Left lung (tissue), 4 donors: ENCODE measurements at regions not wholly inside any gene's neighbourhood (a gene's known extent, or its start where the extent isn't known, plus 50 kb on each side); places are given as distances from the start of the nearest gene placed in this dataset.

Experiments
- ATAC-seq: fragments of 200-7000 bp; cut with Tn5 transposase; one replicate; pipeline ENCODE4 v1.9.1; 2020; ENCODE audit warnings: moderate library complexity
- DNase-seq, 4 donors: peaks; one replicate each; pipeline ENCODE4 v3.0.0-alpha.2; 2013 to 2020
- H3K27ac ChIP-seq, 2 donors: fragments of 200-600 bp; sonication (generic) in 1 of 2; one replicate each; pipeline versions ENCODE4 v1.5.0 to v1.8.0; 2020 to 2021
- H3K27me3 ChIP-seq, 2 donors: fragments of 200-600 bp; sonication (generic) in 1 of 2; one replicate each; pipeline versions ENCODE4 v1.5.0 to v1.8.0; 2020 to 2021
- H3K36me3 ChIP-seq, 2 donors: fragments of 200-600 bp; sonication (generic) in 1 of 2; one replicate each; pipeline versions ENCODE4 v1.5.0 to v1.8.0; 2020 to 2021
- H3K4me1 ChIP-seq, 2 donors: fragments of 200-600 bp; one replicate each; pipeline ENCODE4 v1.8.0; 2021
- H3K4me3 ChIP-seq, 2 donors: fragments of 200-600 bp; sonication (generic) in 1 of 2; one replicate each; pipeline versions ENCODE4 v1.5.0 to v1.8.0; 2020 to 2021; ENCODE audit warnings: mild to moderate bottlenecking in 1 of 2
- H3K9me3 ChIP-seq, 2 donors: fragments of 200-600 bp; sonication (generic) in 1 of 2; one replicate each; pipeline versions ENCODE4 v1.5.0 to v1.8.0; 2020 to 2021
- intact Hi-C, 2 donors: fragments of 100-400 bp; cut with DNase I; formaldehyde crosslinking; loops; one replicate each; pipeline versions ENCODE4 v1.11.2 to v1.14.2; 2022
- TF ChIP-seq, protein P1 (sequence below), 2 donors: fragments of 200-600 bp; sonication (generic) in 1 of 2; IDR thresholded peaks; one replicate each; pipeline versions ENCODE4 v1.5.0 to v1.8.0; 2021; ENCODE audit warnings: antibody characterized with exemption in 2 of 2
- donor health status: DM: no; HTN: yes; CAD: no.
- donor health status: DM: no; HTN: no; CAD: no.

DNA sequence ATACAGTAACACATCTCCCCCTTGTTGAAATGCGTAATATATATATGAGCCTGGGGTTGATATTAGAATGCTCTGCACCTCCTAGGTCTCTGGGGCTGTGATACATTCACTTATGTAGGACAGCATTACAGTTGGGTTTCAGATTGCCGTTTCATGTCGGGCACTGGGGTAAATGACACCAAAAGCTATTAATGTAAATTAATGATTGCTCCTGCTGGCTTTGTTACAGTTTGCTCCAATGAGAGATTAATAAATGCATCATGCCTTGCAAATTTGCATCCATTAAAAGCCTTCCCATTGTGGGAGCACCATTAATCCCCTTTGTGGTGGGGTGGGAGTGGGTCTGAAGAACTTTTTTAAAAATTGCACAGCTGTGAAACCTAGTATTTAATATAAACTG is 584.4 kb upstream of the EEF2KMT start:
- Histone ChIP-seq H3K9me3 (no peaks in the 10 kb centered on the region), H3K27me3 (no peaks in the 10 kb centered on the region), H3K27ac (no peak overlapping the region), H3K4me3 (no peak overlapping the region), H3K4me1 (no peaks in the 10 kb centered on the region), H3K36me3 (no peaks in the 10 kb centered on the region)
- DNase-seq (no peak), ATAC-seq (no peak)
- intact Hi-C loops, result no loop called here
- TF ChIP-seq, protein P1, sequence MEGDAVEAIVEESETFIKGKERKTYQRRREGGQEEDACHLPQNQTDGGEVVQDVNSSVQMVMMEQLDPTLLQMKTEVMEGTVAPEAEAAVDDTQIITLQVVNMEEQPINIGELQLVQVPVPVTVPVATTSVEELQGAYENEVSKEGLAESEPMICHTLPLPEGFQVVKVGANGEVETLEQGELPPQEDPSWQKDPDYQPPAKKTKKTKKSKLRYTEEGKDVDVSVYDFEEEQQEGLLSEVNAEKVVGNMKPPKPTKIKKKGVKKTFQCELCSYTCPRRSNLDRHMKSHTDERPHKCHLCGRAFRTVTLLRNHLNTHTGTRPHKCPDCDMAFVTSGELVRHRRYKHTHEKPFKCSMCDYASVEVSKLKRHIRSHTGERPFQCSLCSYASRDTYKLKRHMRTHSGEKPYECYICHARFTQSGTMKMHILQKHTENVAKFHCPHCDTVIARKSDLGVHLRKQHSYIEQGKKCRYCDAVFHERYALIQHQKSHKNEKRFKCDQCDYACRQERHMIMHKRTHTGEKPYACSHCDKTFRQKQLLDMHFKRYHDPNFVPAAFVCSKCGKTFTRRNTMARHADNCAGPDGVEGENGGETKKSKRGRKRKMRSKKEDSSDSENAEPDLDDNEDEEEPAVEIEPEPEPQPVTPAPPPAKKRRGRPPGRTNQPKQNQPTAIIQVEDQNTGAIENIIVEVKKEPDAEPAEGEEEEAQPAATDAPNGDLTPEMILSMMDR (IDR thresholded peaks at IDR 0.05), result no peak

DNA sequence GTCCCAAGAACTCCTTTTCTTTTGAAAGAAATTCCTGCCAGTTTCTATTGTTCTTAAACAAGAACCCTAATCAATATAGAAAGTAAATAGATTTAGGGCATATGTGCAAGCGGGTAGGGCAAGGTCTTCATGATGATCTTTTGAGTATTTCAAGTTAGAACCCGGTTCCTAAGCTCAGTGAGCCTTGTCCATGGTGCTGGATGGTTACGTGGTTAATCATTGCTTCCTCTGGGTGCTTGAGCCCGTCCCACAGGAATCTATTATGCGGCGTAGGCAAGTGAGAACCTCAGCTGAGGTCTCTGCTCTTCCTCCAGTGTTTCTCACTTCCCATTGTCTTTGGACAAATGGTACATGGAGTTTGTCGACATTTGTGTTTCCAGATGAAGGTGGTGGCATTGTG is 580.8 kb upstream of the EEF2KMT start:
- Histone ChIP-seq H3K4me3 (no peak overlapping the region), H3K27me3 (no peaks in the 10 kb centered on the region), H3K9me3 (no peaks in the 10 kb centered on the region), H3K4me1 (no peaks in the 10 kb centered on the region), H3K27ac (no peak overlapping the region), H3K36me3 (no peaks in the 10 kb centered on the region)
- TF ChIP-seq, protein P1 (IDR thresholded peaks at IDR 0.05), result no peak
- no peak for ATAC-seq
- DNase-seq, result peak in 2 of 4 donors; percentile 1 to 28
- intact Hi-C loops, result no loop called here

DNA sequence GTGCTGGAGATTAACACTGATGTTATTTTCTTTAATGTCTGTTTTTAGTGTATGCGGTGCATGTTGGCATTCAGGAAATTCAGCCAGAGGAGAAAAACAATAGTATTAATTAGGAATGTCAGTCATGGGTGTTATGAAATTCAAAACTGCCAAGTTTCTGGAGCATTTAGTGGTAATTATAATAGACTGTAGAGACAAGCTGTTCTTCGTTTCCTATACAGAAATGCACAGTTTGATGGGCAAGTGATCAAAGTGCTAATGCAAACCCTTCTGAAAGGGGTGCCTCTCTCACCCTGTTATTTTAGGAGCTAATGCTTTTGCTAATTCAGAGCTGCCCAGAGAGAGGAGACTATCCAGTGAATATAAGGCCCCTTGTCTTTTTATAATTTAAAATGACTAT is 573.8 kb upstream of the EEF2KMT start:
- Histone ChIP-seq H3K36me3 (no peaks in the 10 kb centered on the region), H3K27ac (no peak overlapping the region), H3K4me3 (no peak overlapping the region), H3K4me1 (no peaks in the 10 kb centered on the region), H3K27me3 (no peaks in the 10 kb centered on the region), H3K9me3 (no peaks in the 10 kb centered on the region)
- TF ChIP-seq, protein P1 (IDR thresholded peaks at IDR 0.05), result no peak
- no peak for ATAC-seq
- DNase-seq, result no peak
- intact Hi-C loops, result no loop called here

GRCh38 chr16:5670198-5670597 is 572.6 kb upstream of the EEF2KMT start:
- intact Hi-C loops, result no loop called here
- DNase-seq (no peak), ATAC-seq (no peak)
- H3K4me3 ChIP-seq, result no peak overlapping the region
- no peaks in the 10 kb centered on the region for H3K27me3 ChIP-seq
- no peaks in the 10 kb centered on the region for H3K4me1 ChIP-seq
- H3K27ac ChIP-seq, result no peak overlapping the region
- no peaks in the 10 kb centered on the region for H3K9me3 ChIP-seq
- TF ChIP-seq, protein P1 (IDR thresholded peaks at IDR 0.05), result no peak
- H3K36me3 ChIP-seq, result no peaks in the 10 kb centered on the region

DNA sequence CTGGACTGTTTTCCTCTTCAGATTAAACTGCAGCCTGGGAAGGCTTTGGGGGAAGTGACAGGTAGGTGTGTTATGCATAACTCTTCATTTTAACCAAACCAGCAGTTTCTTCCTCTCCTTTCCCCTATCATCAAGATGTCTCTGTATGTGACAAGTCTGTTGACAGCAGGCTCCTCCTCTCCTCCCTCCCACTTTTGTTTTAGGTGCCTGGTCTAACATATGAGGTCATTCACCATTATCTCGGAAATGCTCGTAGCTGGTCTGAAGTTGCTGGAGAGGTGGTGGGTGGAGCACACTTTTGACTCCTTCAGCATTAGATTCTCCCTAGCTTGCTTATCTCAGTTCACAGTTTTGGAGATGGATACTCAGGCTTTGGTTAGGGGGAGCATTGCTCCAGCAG is 571.0 kb upstream of the EEF2KMT start:
- no peaks in the 10 kb centered on the region for H3K4me1 ChIP-seq
- no peak overlapping the region for H3K27ac ChIP-seq
- intact Hi-C loops, result no loop called here
- no peak overlapping the region for H3K4me3 ChIP-seq
- no peaks in the 10 kb centered on the region for H3K36me3 ChIP-seq
- DNase-seq (no peak), ATAC-seq (no peak)
- TF ChIP-seq, protein P1 (IDR thresholded peaks at IDR 0.05), result no peak
- no peaks in the 10 kb centered on the region for H3K27me3 ChIP-seq
- H3K9me3 ChIP-seq, result no peaks in the 10 kb centered on the region
